ENCODE measurements at regions not wholly inside any gene's neighbourhood (a gene's known extent, or its start where the extent isn't known, plus 50 kb on each side); places are given as distances from the start of the nearest gene placed in this dataset.

DNA sequence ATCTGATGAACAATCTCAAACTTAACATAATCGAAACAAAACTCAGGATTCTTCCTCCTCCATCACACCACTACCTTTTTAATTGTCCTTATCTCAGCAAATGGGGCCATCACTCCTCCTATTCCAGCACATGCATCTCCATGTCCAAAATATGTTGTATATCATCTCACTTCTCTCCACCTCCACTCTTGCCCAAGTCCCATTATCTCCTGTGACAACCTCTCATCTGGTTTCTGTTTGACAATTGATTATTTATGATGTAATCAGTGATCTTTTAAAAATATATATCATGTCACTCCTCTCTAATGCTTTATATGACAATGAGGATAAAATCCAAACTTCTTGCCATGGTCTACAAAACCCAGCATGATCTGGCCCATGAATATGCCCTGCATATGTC is 200.8 kb upstream of the HMGA2 start:
- Histone ChIP-seq H3K36me3 (replicated peaks; ENCODE audit: insufficient read depth, low read length) (no peaks in the 10 kb centered on the region), H3F3A (ENCODE audit: insufficient read depth, low read length) (no peaks in the 10 kb centered on the region), H3K9me3 (replicated peaks; ENCODE audit: insufficient read depth, low read length) (no peaks in the 10 kb centered on the region), H3K4me1 (ENCODE audit: low read length) (no peaks in the 10 kb centered on the region), H3K9me2 (replicated peaks; ENCODE audit: insufficient read depth, low read length) (no peaks in the 10 kb centered on the region), H2AFZ (ENCODE audit: low read length) (no peak overlapping the region), H3K27me3 (replicated peaks; ENCODE audit: insufficient read depth, low read length) (no peaks in the 10 kb centered on the region), H4K20me1 (ENCODE audit: insufficient read depth, low read length) (no peaks in the 10 kb centered on the region), H3K79me2 (ENCODE audit: low read length) (no peaks in the 10 kb centered on the region), H3K9ac (ENCODE audit: low read length) (no peak overlapping the region), H3K4me3 (ENCODE audit: low read length) (no peak overlapping the region), H3K4me2 (ENCODE audit: low read depth, low read length) (no peak overlapping the region), H3K27ac (ENCODE audit: low read length) (no peak overlapping the region)
- DNase-seq = no peak
- TF ChIP-seq EZH2 (optimal IDR thresholded peaks at IDR 0.05; ENCODE audit: low read depth, low read length) (no peak), CTCF (IDR thresholded peaks at IDR 0.05; ENCODE audit: low read length) (no peak), EZH2phosphoT487 (IDR thresholded peaks at IDR 0.05; ENCODE audit: low read length) (no peak)

GRCh38 chr12:65624554-65625086 is 199.7 kb upstream of the HMGA2 start:
- Histone ChIP-seq H3K27me3 (replicated peaks; ENCODE audit: insufficient read depth, low read length) (no peaks in the 10 kb centered on the region), H3K27ac (ENCODE audit: low read length) (no peak overlapping the region), H3K9me2 (replicated peaks; ENCODE audit: insufficient read depth, low read length) (no peaks in the 10 kb centered on the region), H3K9me3 (replicated peaks; ENCODE audit: insufficient read depth, low read length) (no peaks in the 10 kb centered on the region), H3K4me1 (ENCODE audit: low read length) (no peaks in the 10 kb centered on the region), H3K4me3 (ENCODE audit: low read length) (no peak overlapping the region), H3K79me2 (ENCODE audit: low read length) (no peaks in the 10 kb centered on the region), H4K20me1 (ENCODE audit: insufficient read depth, low read length) (no peaks in the 10 kb centered on the region), H3K4me2 (ENCODE audit: low read depth, low read length) (no peak overlapping the region), H2AFZ (ENCODE audit: low read length) (no peak overlapping the region), H3F3A (ENCODE audit: insufficient read depth, low read length) (no peaks in the 10 kb centered on the region), H3K36me3 (replicated peaks; ENCODE audit: insufficient read depth, low read length) (no peaks in the 10 kb centered on the region), H3K9ac (ENCODE audit: low read length) (no peak overlapping the region)
- TF ChIP-seq EZH2 (optimal IDR thresholded peaks at IDR 0.05; ENCODE audit: low read depth, low read length) (no peak), EZH2phosphoT487 (IDR thresholded peaks at IDR 0.05; ENCODE audit: low read length) (no peak), CTCF (IDR thresholded peaks at IDR 0.05; ENCODE audit: low read length) (no peak)
- DNase-seq = no peak

GRCh38 chr12:65628061-65628460 is 196.2 kb upstream of the HMGA2 start:
- H3K36me3 ChIP-seq (replicated peaks; ENCODE audit: insufficient read depth, low read length) = no peaks in the 10 kb centered on the region
- no peak overlapping the region for H3K4me2 ChIP-seq (ENCODE audit: low read depth, low read length)
- H3K27me3 ChIP-seq (replicated peaks; ENCODE audit: insufficient read depth, low read length) = no peaks in the 10 kb centered on the region
- no peak for TF ChIP-seq EZH2phosphoT487 (IDR thresholded peaks at IDR 0.05; ENCODE audit: low read length)
- TF ChIP-seq EZH2 (optimal IDR thresholded peaks at IDR 0.05; ENCODE audit: low read depth, low read length) = no peak
- no peak for TF ChIP-seq CTCF (IDR thresholded peaks at IDR 0.05; ENCODE audit: low read length)
- H3K4me1 ChIP-seq (ENCODE audit: low read length) = no peaks in the 10 kb centered on the region
- H4K20me1 ChIP-seq (ENCODE audit: insufficient read depth, low read length) = no peaks in the 10 kb centered on the region
- H2AFZ ChIP-seq (ENCODE audit: low read length) = no peak overlapping the region
- H3K79me2 ChIP-seq (ENCODE audit: low read length) = no peaks in the 10 kb centered on the region
- no peaks in the 10 kb centered on the region for H3K9me2 ChIP-seq (replicated peaks; ENCODE audit: insufficient read depth, low read length)
- no peaks in the 10 kb centered on the region for H3K9me3 ChIP-seq (replicated peaks; ENCODE audit: insufficient read depth, low read length)
- no peak for DNase-seq
- H3K27ac ChIP-seq (ENCODE audit: low read length) = no peak overlapping the region
- H3K9ac ChIP-seq (ENCODE audit: low read length) = no peak overlapping the region
- H3K4me3 ChIP-seq (ENCODE audit: low read length) = no peak overlapping the region
- no peaks in the 10 kb centered on the region for H3F3A ChIP-seq (ENCODE audit: insufficient read depth, low read length)

Measured in MM.1S (cell line).